Ovary (tissue), 7 donors: ENCODE measurements at regions not wholly inside any gene's neighbourhood (a gene's known extent, or its start where the extent isn't known, plus 50 kb on each side); places are given as distances from the start of the nearest gene placed in this dataset.
A peak's percentile ranks its signal among the peaks of the same experiment; 100 is the strongest.

Source experiments
- DNase-seq, 5 donors: peaks; one replicate each; pipeline ENCODE4 v3.0.0-alpha.2; 2019 to 2020
- H3K27ac ChIP-seq, 2 donors: fragments of 200-600 bp; one replicate each; pipeline versions ENCODE4 v1.5.1 to v1.8.0; 2019 to 2022
- H3K27me3 ChIP-seq: fragments of 200-600 bp; one replicate; pipeline ENCODE4 v1.8.0; 2022
- H3K36me3 ChIP-seq: fragments of 200-600 bp; sonication (generic); one replicate; pipeline ENCODE4 v1.5.1; 2019
- H3K4me1 ChIP-seq: one replicate; pipeline ENCODE4 v1.8.1; 2013; ENCODE audit warnings: mild to moderate bottlenecking, moderate library complexity; ENCODE audit not compliant: insufficient read depth
- H3K4me3 ChIP-seq: fragments of 200-600 bp; sonication (generic); one replicate; pipeline ENCODE4 v1.5.1; 2017
- H3K9me3 ChIP-seq, 2 donors: fragments of 200-600 bp in 1 of 2; sonication (generic) in 1 of 2; one replicate each; pipeline versions ENCODE4 v1.5.1 to v1.8.1; 2013 to 2019; ENCODE audit warnings: mild to moderate bottlenecking in 1 of 2, moderate library complexity in 1 of 2
- EP300 ChIP-seq: sonication (generic); formaldehyde crosslinking; IDR thresholded peaks from one replicate; pipeline ENCODE4 v1.6.1; 2017; ENCODE audit warnings: antibody characterized with exemption
- POLR2A ChIP-seq: fragments of 450-650 bp; IDR thresholded peaks from one replicate; pipeline ENCODE4 v1.6.1; 2017; ENCODE audit warnings: antibody characterized with exemption, mild to moderate bottlenecking, moderate library complexity
- WGBS, 3 donors: extraction: QIAGEN DNeasy Blood & Tissue Kit in 1 of 3; methylation state at CpG; one replicate each; pipeline versions ENCODE4 v1.1.5 to v1.1.7; 2013 to 2017; 5-methylcytosine and 5-hydroxymethylcytosine counted together
- intact Hi-C, 4 donors: fragments of 100-400 bp; cut with DNase I; formaldehyde crosslinking; loops; one replicate each; pipeline versions ENCODE4 v1.11.0 to v1.15.1; 2022 to 2023
- TF ChIP-seq, protein P1 (sequence below), 3 donors: fragments of 450-650 bp in 2 of 3; fragments of 200-600 bp in 1 of 3; IDR thresholded peaks; one replicate each; pipeline versions ENCODE4 v1.5.1 to v1.8.0; 2016 to 2022; ENCODE audit warnings: antibody characterized with exemption in 3 of 3, mild to moderate bottlenecking in 1 of 3
- donor health status: DM: no; HTN: no; CAD: no; lungs with moderate emphysema.
- donor health status: DM: no; HTN: no; CAD: no.
- donor health status: Bipolar disorder and iron deficiency.
- donor health status: DM: no; HTN: no; CAD: no.
- donor health status: DM: yes; HTN: yes; CAD: no.

DNA sequence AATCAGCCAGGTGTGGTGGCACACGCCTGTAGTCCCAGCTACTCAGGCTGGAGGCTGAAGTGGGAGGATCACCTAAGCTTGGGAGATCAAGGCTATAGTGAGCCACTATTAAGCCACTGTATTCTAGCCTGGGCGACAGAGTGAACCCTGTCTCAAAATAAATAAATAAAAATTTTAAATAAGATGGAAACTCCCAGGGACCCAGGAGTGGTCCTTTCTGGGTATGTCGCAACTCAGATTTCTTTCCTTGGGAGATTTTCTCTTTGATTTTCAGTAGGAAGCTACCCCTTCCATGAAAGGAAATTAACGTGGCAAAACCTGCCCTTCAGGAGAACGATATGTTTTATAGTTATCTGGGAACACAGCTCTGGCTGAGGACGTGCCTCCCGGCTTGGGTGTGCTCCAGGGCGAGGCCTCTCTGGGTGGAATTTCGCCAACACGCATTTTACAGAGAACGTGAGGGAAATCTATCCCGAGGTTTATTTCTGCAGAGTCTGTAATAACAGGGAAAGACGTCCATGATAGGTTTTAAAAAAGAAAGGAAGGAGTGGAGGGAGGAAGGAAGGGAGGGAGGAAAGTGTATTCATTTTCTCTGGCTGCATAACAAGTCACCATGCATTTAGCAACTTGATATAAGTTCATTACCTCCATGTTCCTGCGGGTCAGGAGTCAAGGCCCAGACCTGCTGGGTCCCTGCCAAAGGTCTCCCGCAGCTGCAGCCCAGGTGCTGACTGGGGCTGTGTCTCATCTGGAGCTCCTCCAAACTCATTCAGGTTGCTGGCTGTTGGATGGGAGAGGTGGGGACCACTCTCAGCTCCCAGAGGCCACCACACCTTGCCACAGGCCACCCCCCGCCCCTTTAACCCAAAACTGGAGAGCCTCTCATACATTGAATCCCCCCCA, 80.6 kb upstream of the GSC start:
- intact Hi-C loops: no loop called here
- DNase-seq: peak in 4 of 5 donors; percentile 22 to 73 (median 25)
- Histone ChIP-seq H3K36me3 (no peaks in the 10 kb centered on the region), H3K9me3 (no peaks in the 10 kb centered on the region), H3K27me3 (no peaks in the 10 kb centered on the region), H3K4me1 (no peaks in the 10 kb centered on the region), H3K27ac (no peak overlapping the region), H3K4me3 (no peak overlapping the region)
- TF ChIP-seq POLR2A: no peak
- TF ChIP-seq, protein P1, sequence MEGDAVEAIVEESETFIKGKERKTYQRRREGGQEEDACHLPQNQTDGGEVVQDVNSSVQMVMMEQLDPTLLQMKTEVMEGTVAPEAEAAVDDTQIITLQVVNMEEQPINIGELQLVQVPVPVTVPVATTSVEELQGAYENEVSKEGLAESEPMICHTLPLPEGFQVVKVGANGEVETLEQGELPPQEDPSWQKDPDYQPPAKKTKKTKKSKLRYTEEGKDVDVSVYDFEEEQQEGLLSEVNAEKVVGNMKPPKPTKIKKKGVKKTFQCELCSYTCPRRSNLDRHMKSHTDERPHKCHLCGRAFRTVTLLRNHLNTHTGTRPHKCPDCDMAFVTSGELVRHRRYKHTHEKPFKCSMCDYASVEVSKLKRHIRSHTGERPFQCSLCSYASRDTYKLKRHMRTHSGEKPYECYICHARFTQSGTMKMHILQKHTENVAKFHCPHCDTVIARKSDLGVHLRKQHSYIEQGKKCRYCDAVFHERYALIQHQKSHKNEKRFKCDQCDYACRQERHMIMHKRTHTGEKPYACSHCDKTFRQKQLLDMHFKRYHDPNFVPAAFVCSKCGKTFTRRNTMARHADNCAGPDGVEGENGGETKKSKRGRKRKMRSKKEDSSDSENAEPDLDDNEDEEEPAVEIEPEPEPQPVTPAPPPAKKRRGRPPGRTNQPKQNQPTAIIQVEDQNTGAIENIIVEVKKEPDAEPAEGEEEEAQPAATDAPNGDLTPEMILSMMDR (IDR thresholded peaks at IDR 0.05): no peak
- no peak for TF ChIP-seq EP300
- WGBS, 3 donors: 26% methylated on average over 16 of the region's 16 CpGs

DNA sequence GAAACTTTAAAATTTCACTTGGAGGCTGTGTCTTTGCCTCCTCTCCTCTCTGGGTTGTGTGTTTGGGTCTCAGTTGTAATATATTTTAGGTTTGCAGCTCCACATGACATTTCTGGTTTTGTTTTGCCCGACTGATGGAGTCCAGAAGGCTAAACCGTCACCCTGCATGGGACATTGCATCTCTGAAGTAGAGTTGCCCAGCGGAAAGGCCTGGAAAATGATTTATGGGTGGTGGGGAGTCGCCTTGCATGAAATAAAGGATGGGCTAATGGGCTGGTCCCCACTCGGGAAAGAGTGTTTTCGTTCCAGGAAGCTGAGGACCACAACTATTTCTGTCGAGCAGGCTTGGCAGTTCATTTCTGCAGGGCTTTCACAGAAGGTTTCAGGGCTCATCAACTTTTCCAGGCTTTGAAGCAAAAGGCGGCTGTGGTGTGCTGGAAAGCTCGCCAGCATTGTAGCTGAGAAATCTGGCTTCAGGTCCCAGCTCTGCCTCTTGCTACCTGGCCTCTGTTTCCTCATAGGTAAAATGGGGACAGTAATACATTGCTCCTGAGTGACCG, 74.8 kb upstream of the GSC start:
- DNase-seq: no peak
- Histone ChIP-seq H3K27ac (no peak overlapping the region), H3K4me3 (no peak overlapping the region), H3K36me3 (no peaks in the 10 kb centered on the region), H3K9me3 (no peaks in the 10 kb centered on the region), H3K27me3 (no peaks in the 10 kb centered on the region), H3K4me1 (no peaks in the 10 kb centered on the region)
- WGBS, 3 donors: 55 to 65% (median 58%) methylated on average over 10 of the region's 10 CpGs
- TF ChIP-seq POLR2A: no peak
- intact Hi-C loops: no loop called here

DNA sequence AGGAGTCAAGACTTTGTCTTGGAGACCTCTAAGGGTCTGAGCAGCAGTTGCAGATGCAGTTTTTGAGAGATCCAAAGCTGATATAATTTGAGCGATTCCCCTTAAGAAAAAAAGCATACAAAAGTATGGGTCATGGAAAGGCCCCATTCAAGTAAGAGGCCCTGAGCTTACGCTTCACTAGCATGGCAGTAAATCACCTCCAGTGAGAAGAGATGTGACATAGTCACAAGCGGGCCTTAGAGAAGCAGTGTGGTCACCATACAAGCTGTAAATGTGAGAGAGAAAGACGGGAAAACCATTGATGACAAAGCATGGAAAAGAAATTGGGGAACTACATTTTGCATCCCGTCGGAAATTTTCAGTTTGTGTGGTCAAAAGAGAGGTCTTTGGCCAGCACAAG, 70.6 kb upstream of the GSC start:
- Histone ChIP-seq H3K4me1 (no peaks in the 10 kb centered on the region), H3K36me3 (no peaks in the 10 kb centered on the region), H3K27me3 (no peaks in the 10 kb centered on the region), H3K9me3 (no peaks in the 10 kb centered on the region), H3K4me3 (no peak overlapping the region), H3K27ac (no peak overlapping the region)
- no peak for DNase-seq
- WGBS, 3 donors: 83 to 90% (median 84%) methylated on average over 6 of the region's 6 CpGs
- intact Hi-C loops: no loop called here
- no peak for TF ChIP-seq POLR2A
- no peak for TF ChIP-seq EP300

DNA sequence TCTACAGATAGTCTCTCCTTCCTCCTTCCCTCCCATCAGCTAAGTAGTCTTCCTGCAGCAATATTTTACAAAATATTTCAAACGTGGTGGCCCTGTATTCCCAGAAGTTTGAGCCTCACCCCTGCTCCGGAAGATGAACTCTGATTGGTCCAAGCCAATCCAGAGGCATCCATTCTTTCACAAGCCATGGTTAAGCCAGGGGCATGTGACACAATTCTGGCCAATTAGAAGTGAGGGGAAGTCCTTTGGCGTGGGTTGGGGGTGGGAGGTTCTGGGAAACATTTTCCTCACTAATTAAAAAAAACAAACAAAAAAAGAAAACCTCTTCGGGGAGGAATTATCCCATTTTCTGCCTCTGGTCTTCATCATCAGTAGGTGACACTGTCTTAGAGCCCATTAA, 69.4 kb upstream of the GSC start:
- 48 to 51% (median 48%) methylated on average over 4 of the region's 4 CpGs for WGBS, 3 donors
- H3K4me3 ChIP-seq: no peak overlapping the region
- no peaks in the 10 kb centered on the region for H3K4me1 ChIP-seq
- no peaks in the 10 kb centered on the region for H3K9me3 ChIP-seq
- no peaks in the 10 kb centered on the region for H3K27me3 ChIP-seq
- H3K27ac ChIP-seq: no peak overlapping the region
- DNase-seq: no peak
- intact Hi-C loops: no loop called here
- H3K36me3 ChIP-seq: no peaks in the 10 kb centered on the region
- TF ChIP-seq POLR2A (no peak), EP300 (no peak)
- TF ChIP-seq, protein P1 (IDR thresholded peaks at IDR 0.05): no peak

DNA sequence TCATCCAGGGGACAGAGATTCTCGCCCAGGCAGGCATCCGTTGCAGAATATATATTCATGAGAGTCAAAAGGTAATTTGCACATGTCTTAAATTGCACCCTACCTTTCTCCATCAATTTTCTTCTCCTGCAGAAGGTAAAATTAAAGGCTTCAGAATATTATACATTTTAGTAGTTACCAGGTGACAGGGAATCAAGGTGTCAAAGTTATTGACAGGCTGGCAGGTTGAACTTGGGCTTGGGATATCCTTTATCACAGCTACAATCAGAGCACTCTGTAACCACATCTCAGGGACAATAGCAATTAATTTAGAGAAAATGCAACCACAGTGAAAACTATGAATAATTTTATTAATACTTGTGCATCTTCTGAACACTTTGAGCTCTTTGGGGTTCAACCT, 66.9 kb upstream of the GSC start:
- intact Hi-C loops: no loop called here
- Histone ChIP-seq H3K27me3 (no peaks in the 10 kb centered on the region), H3K36me3 (no peaks in the 10 kb centered on the region), H3K27ac (no peak overlapping the region), H3K4me1 (no peaks in the 10 kb centered on the region), H3K4me3 (no peak overlapping the region), H3K9me3 (no peaks in the 10 kb centered on the region)
- TF ChIP-seq POLR2A (no peak), EP300 (no peak)
- TF ChIP-seq, protein P1 (IDR thresholded peaks at IDR 0.05): no peak
- DNase-seq: no peak
- WGBS, 3 donors: 60 to 85% (median 75%) methylated on average over 2 of the region's 2 CpGs
